LNCaP clone FGC (cell line): ENCODE measurements at regions not wholly inside any gene's neighbourhood (a gene's known extent, or its start where the extent isn't known, plus 50 kb on each side); places are given as distances from the start of the nearest gene placed in this dataset.

Experiments
- DNase-seq: peaks from one replicate; pipeline ENCODE4 v3.0.0-alpha.2; 2011; ENCODE audit warnings: low read depth
- H3K4me3 ChIP-seq: 2 replicates; pipeline ENCODE4 v1.5.1; 2011; ENCODE audit warnings: mild to moderate bottlenecking, low read depth, low read length, control low read depth
- TF ChIP-seq, protein P1 (sequence below): IDR thresholded peaks from 2 replicates; pipeline ENCODE4 v1.5.1; 2012; ENCODE audit warnings: mild to moderate bottlenecking; ENCODE audit not compliant: control insufficient read depth, insufficient read depth; ENCODE audit errors: extremely low read depth

DNA sequence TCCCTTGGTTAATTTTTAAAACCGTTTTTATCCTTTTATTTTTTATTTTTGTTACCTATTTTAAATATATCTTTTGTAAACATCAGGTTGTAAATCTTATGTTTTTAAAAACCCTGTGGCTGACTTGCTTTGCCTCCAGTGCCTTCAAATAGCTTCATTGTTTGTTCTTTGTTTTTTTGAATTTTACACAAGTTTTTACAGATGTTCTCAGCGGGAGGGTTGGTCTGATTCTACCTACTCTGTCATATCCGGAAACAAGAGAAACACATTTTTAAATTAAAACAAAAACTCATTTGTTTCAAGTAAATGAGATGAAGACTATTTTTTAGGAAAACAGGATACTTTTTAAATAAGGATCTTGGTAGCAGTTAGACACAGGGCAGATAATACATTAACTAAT, 129.0 kb upstream of the THRB start:
- DNase-seq, result no peak
- no peak overlapping the region for H3K4me3 ChIP-seq
- TF ChIP-seq, protein P1, sequence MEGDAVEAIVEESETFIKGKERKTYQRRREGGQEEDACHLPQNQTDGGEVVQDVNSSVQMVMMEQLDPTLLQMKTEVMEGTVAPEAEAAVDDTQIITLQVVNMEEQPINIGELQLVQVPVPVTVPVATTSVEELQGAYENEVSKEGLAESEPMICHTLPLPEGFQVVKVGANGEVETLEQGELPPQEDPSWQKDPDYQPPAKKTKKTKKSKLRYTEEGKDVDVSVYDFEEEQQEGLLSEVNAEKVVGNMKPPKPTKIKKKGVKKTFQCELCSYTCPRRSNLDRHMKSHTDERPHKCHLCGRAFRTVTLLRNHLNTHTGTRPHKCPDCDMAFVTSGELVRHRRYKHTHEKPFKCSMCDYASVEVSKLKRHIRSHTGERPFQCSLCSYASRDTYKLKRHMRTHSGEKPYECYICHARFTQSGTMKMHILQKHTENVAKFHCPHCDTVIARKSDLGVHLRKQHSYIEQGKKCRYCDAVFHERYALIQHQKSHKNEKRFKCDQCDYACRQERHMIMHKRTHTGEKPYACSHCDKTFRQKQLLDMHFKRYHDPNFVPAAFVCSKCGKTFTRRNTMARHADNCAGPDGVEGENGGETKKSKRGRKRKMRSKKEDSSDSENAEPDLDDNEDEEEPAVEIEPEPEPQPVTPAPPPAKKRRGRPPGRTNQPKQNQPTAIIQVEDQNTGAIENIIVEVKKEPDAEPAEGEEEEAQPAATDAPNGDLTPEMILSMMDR, result no peak

DNA sequence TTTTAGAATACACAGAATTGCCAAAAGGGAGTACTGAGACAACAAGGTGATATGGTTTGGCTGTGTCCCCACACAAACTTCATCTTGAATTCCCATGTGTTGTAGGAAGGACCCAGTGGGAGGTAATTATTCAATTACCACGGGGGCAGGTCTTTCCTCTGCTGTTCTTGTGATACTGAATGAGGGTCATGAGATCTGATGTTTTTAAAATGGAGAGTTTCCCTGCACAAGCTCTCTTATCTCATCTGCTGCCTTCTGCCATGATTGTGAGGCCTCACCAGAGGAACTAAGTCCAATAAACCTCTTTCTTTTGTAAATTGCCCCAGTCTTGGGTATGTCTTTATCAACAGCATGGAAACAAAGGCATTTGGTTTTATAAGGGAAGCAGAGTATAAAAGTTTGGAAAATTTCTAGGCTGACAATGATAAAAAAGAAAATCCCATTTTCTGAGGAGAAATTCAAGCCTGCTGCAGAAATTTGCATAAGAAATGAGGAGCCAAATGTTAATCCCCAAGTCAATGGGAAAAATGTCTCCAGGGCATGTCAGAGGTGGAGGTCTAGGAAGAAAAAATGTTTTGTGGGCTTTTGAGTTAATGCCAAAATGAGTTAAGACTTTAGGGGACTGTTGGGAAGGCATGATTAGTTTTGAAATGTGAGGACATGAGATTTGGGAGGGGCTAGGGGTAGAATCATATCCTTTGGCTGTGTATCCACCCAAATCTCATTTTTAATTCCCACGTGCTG, 130.5 kb upstream of the THRB start:
- H3K4me3 ChIP-seq, result no peak overlapping the region
- TF ChIP-seq, protein P1, result no peak
- no peak for DNase-seq

DNA sequence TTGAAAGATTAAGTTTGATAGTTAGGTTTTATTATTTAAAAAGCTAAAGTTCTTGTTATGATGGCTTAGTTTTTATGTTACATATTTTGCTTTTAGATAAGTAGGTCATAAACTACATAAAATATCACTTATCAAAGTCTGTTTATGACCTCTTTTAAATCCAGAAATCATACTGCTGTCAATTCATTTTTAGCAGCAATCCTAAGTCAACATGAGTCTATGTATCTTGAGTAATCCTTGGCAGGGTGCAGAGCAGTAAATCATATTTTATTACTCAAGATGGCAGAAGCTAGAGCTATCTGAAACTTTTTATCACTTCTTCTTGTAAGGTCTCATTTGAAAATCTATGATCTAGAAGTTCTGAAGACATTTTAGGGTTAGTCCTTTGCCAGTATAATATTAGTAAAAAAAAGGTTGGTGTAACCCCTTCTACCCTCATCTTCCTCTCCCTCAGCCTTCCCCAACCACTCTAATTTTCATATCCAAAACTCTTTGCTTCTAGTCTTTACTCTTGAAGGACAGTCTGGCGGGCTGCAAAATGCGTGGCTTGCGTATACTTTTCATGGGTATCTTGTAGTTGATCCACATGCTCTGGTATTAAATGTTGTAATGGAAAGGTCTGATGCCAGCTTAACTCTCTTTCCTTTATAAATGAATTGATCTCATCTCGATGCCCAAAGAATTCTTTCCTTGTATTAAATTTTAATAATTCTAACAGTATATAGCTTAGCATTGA, 134.0 kb upstream of the THRB start:
- H3K4me3 ChIP-seq, result no peak overlapping the region
- TF ChIP-seq, protein P1, result no peak
- DNase-seq, result peak; percentile 96

DNA sequence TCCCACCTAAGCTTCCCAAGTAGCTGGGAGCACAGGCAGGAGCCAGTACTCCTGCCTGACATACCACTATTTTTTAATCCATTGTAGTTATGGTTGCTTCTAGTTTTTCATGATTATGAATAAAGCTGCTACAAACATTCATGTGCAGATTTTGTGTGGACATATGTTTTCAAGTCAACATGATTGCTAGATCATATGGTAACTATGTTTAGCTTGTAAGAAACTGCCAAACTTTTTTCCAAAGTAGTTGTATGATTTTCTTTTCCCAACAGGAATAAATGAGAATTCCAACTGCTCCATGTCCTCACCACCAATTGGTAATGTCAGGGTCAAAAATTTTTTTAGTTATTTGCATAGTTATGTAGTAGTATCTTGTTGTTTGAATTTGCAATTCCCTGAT, 136.8 kb upstream of the THRB start:
- TF ChIP-seq, protein P1, result no peak
- no peak for DNase-seq
- H3K4me3 ChIP-seq, result no peak overlapping the region

DNA sequence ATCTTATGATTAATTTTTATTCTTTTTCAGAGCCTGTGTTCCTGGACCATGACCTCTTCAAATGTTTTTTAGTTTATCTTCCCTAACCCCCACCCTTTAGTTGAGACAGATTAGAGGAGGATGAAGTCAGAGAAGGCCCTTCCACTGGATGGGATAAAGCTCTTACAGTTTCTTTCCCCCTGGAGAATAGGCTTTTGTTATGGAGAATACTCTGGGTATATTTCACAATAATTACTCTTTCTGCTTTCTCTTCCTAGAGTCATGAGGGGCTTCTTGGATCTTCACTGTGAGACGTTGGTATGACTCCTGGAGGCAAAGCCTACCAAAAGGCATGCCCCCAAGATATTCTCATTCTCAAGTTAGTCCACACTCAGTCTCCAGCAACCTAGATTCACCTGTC, 144.4 kb upstream of the THRB start:
- no peak for DNase-seq
- no peak overlapping the region for H3K4me3 ChIP-seq
- TF ChIP-seq, protein P1, result no peak

DNA sequence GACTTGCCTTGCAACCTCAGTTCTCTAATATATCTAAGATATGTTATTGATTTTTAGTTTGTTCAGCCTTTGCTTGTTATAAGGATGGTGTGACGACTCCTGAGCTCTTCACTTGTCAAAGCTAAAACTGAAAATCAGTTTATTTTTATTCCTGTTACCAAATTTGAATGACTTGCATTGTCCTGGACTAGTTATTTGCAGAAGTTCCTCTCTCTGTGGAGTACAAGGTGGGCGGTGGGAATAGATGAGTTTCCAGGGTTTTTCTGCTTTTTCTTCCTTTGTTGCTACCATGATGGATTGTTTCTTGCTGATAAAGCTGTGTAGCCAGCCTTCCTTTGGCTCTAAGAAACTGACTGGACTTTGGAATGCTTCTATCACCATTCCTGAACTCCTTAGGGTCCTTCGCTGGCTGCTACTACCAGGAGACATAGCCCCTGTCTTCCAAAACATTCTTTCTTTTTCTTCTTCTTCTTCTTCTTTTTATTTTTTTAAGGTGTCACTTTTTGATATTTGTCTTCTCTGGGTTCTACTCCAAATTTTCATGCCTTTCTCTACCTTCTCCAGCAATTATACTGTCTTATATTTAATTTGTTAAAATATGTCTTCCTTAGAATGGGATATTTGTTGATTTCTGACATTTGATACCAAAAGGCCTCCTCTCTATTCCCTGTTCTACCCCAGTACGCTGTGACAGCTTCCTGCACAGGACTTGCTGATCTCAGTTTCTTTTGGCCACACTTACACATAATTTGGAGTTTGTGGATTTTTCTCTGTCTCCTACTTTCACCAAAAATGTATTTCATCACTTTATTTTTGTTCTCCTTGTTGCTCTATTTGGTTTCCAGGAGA, 145.1 kb upstream of the THRB start:
- TF ChIP-seq, protein P1, result no peak
- H3K4me3 ChIP-seq, result no peak overlapping the region
- no peak for DNase-seq
